HG03460 (cell line): ENCODE measurements at regions not wholly inside any gene's neighbourhood (a gene's known extent, or its start where the extent isn't known, plus 50 kb on each side); places are given as distances from the start of the nearest gene placed in this dataset.

Experiments used
- ATAC-seq: cut with Tn5 transposase; IDR thresholded peaks from one replicate; pipeline ENCODE4 v1.9.1; 2021; ENCODE audit not compliant: unreplicated experiment

DNA sequence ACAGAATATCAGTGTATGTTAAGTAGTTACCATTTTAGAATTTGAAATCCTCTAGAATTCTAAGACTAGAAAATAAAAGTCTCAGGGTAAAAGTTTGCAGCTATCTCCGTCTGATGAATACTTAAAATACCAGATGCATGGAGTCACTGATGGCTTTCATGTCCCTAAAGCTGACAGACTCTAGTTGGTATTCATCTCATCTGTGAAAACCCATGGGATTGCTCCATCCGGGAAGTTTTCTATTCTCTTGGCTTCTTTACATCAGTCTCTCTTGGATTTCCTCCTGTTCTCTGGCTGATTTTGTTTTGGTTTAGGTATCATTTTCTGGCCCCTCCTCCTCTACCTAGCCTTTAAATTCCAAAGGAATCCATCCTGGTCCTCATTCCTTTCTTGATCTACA lies 465.6 kb upstream of the POU3F3 start:
- ATAC-seq = no peak

DNA sequence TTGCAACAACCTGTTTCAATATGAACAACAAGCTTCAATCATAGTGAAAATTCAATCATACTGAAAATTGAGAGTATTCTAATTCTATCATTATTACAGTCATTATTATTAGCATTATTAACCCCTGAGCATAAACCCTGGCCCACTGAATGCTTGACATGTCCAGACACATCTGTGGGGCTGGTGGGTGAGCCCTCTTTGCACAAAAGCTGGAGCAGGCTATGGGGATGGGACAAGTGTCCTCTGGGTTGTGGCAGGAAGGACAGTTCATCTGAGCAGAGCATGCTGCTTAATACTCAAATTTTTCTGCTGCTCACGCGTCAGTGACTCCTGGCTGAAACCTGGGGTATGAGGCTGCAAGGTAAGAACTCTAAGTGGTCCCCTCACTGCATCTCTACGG lies 451.1 kb upstream of the POU3F3 start:
- ATAC-seq = no peak

DNA sequence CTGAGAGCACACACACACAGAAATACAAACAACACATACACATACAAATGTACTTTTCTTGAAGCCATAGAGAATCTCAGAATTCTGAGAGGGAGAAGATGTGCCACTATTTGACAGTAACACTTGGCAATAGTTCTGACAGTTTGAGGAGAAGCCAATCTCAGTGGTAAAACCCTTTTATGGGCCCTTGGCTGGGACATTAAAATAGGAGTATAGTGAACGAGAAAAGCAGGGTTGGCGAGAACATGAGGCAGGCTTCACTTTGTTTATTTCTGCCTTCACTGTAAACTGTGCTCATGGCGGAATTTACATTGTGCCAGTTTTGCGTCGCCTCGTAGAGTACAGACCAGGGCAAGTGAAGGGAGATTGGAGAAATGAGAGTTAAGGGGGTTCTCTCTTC lies 449.4 kb upstream of the POU3F3 start:
- no peak for ATAC-seq

DNA sequence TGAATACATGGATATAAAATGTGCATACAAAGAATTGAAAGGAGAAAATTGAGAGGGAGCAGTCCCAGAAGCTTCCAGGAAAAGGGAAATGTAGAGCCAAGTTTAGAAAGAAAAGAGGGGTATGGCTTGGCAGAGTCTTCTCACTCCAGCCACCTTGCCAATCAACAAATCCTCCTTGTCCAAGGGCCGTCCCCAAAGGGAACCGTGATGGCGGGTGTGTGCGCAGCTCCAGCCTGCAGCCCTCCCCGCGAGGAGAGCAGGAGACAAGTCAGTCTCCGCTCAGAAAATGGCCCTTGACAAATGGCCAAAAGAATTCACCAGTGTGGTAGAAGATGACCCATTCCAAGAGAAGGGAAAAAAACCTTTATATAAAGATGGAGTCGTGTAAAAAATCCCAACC lies 448.3 kb upstream of the POU3F3 start:
- ATAC-seq = no peak

DNA sequence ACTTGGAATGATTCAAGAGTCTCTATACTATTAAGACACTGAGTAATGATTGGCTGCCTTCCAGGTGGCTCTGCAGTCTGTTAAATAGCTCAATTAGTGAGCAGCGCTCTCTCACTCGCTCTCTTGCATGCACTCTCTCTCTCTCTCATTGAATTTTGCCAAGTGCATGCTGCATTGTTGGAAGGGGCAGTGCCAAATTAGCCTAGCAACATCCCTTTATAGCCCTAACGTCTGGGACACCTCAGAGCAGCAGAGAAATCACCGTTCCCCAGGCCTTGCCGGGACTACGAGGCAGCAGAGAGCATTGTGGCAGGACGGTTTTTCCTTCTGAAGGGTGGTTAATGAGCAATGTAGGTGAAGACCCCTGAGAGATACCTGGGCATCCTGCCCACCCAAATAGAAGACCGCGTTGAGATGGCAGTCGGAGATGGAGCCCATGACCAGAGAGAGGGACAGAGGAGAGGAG lies 447.6 kb upstream of the POU3F3 start:
- no peak for ATAC-seq

DNA sequence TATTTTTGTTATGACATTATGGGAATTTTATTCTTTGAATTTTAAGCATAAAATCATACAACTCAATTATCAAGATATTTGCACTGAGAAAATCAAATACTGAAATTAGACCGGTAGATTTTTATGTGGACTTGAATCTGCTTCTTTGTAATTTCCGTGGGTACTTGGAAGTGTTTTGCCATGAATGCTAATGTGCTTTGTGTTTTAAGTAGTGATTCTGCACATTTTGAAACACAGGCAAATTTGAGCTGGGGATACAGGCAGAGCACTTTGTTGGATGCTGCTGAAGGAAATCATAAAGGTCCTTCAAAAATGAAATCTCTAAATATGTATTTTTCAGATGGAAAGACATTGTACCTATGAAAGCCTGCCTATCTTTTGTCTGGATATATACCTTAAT lies 446.3 kb upstream of the POU3F3 start:
- ATAC-seq = no peak

DNA sequence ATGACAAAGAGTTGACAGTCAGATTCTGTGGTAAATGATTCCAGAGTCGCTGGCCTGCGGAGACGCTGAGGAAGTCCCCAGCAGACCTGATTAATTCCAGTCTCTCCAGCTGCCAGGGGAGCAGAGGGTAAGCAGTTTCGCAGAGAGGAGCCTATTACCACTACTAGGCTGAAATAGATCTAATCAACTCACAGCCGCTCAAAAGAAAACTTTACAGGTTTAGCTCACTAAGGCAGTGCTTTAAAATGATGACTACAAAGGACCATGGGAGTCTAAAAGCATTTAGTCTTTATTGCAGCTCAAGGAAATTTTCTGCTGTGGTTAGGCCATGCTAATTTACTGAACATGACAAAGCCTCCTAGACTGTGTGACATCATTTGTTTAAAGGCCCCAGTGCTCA lies 445.6 kb upstream of the POU3F3 start:
- ATAC-seq = no peak

DNA sequence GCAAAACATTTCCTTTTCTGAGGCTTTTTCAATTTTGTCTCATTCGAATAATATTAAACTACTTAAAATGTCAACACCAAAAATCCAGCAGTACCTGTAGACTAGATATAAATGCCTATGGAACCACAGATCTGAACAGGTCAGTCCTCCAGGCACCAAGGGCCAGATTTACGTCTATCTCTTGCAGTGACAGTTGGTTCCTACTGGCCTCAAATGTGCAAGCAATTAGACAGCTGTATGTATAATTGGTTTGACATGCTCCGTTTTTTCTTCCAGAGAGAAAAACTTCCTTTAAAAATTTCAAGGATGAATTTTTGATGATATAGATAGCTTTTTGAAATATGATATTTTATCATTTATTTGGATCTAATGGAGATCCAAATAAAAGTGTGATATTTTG lies 443.8 kb upstream of the POU3F3 start:
- ATAC-seq = no peak

DNA sequence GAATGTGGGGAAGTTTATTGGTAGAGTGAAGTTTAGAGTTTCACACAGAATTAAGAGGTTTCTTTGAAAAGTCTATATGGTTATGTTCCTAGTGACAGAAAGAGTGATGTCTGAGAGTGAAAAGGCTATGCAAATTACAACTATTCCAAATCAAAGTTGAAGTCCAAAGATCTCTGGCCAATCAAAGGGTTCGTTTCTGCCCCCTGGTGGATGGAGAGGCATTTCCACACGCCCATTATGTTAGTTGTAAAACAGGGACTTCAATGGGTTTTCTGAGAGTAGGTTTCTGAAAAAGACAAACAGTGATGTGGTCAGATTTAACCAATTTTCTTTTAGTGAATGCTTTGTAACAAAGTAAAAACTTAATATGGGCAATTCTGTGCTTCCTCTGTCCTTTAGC lies 441.5 kb upstream of the POU3F3 start:
- ATAC-seq = no peak

DNA sequence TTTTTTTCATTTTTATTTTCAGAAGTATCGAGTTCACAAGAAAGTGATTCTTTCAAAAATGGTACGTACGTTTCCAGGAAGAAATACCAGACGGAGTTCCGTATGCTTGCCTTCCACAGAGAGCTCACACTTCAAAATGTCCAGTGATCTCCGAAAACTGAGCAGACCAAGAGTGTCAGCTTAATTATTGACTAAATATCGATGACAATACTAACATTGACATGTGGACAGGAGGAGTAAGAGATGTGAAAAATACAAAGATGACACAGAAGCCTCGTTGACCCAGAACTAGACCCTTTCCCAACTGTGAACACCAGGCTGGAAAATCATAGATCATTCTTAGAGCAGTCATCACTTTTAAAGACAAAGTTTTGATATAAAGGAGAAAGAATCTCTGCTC lies 440.0 kb upstream of the POU3F3 start:
- no peak for ATAC-seq

DNA sequence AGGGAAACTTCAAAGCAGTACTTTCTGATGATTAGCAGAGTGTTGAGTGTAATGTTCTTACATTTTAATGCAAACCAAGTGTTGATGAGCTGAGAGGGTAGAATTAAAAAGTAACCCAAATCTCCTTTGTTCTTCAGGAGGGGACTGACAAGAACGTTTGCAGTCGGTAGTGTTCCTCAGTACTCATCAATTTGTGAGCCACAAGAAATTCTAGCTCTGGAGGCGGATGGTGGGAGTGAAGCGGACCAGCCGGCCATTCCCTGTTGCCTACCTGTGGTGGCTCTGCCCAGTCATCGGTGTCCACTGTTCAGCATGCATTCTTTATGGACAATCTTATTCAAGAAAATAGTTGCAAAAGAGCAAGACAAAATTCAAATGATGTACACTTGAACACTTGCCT lies 438.6 kb upstream of the POU3F3 start:
- no peak for ATAC-seq

DNA sequence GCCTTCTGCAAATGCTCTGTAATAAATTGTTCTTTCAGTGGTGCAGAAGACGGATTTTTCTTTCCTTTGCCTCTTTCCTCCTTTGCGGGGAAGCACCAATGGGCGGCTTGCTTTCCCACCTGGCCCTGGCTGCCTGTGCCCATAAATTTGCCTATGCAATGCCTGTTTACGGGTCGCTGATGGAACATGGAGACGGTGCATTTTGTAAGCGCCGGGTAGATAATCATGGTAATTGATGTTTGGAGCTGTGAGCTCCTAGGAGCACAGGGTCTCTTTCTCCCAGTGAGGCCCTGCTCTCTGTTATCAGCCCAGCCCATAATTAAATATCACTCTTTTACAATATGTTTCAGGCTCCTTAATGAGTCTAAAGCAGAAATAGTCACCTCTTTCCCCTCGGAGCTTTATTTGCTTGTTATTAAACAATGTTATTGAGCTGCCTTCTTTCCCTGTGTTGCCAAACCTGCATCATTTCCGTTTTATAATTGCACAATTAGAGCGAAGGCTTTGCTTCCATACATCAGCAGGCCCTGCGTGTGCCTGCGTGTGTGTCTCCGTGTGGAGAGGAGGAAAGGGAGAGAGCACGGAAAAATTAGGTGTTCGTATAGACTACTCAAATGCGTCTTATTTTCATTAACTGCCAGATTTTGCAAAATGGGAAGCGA lies 437.4 kb upstream of the POU3F3 start:
- ATAC-seq = no peak

DNA sequence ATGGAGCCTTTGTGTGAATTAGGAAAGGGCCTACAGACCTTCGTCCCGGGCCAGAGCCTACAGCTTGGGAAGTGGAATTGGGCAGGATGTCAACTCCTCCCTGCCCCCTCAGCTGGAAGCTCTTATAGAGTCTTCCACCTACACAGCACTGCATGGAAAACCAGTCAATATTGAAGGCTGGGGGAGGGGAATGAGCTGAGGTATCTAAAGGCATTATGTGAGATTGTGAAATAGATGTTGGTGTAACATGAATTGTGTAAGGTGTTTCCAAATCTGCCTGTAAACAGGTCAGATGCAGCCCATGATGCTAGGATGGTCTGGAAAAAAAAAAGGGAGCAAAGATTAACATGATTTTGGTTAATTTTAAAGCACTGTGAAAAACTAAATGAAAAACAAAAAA lies 433.5 kb upstream of the POU3F3 start:
- no peak for ATAC-seq

DNA sequence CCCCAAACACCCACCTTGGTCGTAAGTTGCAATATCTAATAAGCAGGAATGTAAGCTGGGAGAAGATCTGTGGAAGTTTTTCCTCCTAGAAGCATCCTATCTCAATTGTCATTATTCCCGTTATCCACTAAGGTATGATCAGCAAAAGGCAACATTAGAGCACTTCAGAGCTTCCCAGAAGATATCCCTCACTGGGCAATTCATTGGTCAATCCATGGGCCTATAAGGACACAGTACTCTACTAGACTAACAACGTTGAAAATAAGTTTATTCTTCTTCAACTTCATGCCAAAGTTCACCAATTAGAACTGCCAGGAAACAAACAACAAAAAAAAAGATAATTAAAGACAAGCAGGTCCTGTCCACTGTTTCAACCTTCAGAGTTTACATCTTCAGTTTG lies 433.0 kb upstream of the POU3F3 start:
- ATAC-seq = no peak

DNA sequence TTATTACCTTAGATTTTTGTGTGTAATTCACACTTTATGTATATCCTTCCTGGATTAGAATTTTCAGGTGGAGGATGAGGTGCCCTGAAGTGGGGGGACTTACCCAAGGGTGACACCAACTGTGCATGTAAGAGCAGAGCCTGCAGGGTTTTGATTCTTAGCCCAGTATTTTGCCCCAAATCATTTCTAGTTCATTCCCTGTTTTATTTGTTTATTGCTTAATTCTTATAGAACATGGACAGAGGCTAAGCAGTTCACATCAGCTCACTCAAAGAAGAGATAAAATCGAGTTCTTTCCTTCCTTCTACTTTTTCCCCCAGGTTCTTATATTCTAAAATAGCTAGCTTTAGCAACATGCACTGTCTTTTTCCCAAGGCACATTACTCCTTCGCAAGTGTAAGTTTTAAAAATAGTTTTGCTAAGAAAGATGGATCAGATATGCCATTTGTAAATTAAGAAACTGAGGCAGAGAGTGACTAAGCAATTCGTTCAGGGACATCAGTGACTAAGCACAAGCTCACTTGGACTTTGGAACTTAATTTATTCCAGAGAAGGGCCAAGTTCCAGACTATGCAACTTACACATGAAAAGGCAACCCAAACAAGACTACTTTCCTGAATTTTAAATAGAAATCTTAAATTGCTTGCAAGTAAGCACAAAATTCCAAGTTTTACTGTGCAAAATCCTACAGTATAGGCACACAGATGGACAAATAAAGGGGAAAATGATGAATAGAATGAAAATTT lies 427.9 kb upstream of the POU3F3 start:
- ATAC-seq = no peak

DNA sequence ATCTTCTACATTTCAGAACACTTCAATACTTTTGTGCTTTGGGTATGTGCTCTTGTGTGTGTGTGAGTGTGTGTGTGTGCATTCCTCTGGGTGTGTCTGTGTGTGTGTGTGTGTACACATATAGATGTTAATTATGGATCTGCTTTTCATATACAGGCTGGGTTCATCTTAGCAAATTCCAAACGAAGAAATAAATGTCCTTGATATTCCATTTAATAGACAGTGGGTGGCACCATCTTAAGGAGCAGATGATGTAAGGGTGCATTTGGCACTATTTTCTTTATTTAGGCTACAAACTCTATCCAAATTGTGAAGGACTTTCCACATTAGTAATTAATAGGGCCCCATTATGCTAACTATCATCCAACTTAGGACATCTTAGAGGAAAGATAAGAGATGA lies 425.8 kb upstream of the POU3F3 start:
- ATAC-seq = no peak

DNA sequence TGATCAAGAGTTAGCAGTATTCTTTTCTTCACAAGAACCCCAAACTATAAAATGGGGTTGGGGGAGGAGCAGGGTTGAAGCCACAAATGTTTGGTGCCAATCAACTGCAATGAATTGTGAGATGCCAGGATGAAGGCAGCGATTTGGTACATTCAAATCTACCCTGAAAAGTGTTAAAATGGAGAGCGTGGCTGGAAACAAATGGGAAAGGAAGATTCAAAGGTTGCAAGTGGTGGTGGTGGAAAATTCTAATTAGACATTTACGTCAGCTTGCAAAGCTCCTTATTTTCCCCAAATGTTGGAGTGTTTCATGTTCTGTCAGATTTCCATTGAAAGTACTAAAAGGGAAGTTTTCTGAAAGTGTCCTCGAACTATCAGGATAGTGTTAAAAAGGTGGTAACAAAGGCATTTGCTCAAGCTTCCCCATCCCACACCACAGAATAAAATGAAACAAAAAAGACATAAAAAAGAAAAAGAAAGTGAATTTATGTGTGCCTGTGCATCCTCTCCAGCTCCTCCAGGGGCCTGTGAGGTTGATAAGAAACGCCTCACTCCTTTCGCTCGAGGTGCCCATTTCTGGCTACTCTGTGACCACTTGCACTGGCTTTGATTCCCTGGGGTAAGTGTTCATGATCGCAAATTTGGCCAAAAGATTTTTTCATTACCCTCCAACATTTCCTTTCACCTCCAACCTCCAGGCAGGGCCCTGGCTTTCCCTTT lies 424.1 kb upstream of the POU3F3 start:
- ATAC-seq = no peak

DNA sequence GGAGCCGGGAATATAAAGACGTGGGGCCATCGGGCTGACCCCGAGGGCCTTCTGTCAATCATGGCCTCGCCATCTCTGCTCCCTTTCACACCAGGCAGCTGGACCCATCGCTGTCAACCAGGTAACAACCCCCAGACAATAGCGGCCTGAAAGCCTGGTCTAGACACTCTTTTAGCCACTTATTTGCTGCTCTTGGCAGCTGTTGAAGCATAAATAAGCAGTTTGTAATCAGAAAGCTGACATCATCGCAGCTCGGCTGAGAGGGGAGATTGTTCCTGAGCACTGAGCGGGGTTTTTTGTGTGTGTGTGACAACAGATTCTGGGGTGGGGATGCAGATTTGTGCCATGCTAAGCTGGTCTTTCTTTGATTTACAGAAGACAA lies 423.6 kb upstream of the POU3F3 start:
- no peak for ATAC-seq

DNA sequence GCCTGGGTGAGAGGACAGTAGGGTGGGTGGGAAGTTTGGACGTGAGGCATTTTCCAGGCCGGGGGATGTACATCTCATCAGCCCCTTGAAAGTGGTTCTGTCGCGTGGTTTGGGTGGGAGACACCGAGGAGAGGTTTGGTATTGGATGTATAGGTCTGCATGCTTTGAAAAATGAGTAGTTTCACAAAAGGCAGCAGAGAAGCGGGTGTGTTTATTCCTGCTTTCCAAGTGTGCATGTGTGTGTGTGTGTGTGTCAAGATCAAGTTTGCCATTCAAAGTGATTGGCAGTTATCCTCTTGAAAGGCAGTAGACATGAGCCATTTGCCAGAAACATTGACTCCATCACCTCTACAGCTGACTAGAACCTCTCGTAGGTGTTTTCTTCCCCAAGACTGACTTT lies 423.1 kb upstream of the POU3F3 start:
- ATAC-seq = no peak

DNA sequence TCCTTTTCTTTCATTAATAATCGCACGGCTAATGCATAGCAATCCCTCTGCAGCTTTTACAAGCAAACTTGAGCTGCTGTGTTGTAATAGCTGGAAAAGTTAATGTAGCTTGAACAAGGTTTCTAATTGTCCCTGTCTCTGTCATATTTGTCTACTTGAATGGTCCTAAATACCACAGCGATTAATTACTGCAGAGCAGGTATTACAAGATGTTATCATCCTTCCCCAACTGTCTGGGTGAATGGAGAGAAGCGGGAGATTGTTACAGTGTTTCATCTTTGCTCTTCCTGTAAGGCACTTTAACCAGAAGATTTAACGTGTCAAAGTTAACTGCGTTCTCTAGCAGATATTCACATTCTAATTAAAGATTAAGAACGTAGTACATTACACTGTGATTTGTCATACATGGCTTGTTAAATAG lies 422.2 kb upstream of the POU3F3 start:
- ATAC-seq = no peak

DNA sequence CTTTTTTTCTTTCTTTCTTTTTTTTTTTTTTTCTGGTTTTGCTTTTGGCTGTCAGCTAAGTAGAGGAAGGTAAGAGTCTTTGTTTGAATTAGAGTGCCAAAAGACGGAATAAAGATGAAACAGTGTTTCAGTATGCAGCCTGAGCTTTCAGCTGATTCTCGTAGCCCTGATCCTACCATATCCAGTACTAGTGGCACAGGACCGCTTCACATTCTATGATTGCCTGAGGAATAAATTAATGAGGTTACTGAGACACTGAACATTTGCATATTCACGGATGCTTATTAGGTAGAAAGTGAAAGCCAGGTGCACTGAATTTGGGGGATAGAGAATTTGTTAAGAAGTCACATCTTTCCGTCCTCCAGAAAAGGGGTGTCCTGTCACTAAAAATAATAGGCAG lies 421.5 kb upstream of the POU3F3 start:
- no peak for ATAC-seq

DNA sequence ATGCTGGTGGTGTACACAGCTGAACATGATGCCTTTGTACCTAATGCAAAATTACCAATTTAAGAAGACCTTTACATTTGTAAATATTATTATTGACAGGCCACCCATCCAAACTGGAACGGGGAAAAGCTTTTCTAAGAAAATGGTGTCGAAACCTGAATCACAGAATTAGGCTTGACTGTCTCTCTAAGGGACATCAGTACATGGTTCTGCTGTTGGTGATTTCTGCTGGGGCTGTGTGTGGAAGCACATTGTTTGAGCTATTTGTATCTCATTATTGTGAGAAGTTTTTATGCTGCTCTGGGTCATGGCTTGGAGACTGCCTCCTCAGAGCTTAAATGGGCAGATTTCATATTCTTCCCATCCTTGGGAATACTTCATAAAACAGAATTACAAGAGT lies 420.9 kb upstream of the POU3F3 start:
- ATAC-seq = no peak
